Stomach (tissue), 8 donors: ENCODE measurements at regions not wholly inside any gene's neighbourhood (a gene's known extent, or its start where the extent isn't known, plus 50 kb on each side); places are given as distances from the start of the nearest gene placed in this dataset.

Source experiments
- DNase-seq, 2 donors: peaks; one replicate each; pipeline versions ENCODE4 v3.0.0 to v3.0.0-alpha.2; 2013 to 2019
- H3K27ac ChIP-seq, 5 donors: fragments of 200-600 bp in 4 of 5; sonication (generic) in 4 of 5; one replicate each; pipeline ENCODE4 v1.5.1; 2013 to 2019; ENCODE audit warnings: mild to moderate bottlenecking in 1 of 5, moderate library complexity in 1 of 5
- H3K27me3 ChIP-seq, 3 donors: fragments of 200-600 bp; sonication (generic); one replicate each; pipeline ENCODE4 v1.5.1; 2017 to 2019; ENCODE audit warnings: mixed run types in 1 of 3
- H3K36me3 ChIP-seq, 4 donors: fragments of 200-600 bp; sonication (generic); 1 replicate in 3 of 4; 2 replicates in 1 of 4; pipeline ENCODE4 v1.5.1; 2016 to 2019
- H3K4me1 ChIP-seq, 4 donors: fragments of 200-600 bp; sonication (generic); one replicate each; pipeline ENCODE4 v1.5.1; 2016 to 2019
- H3K4me3 ChIP-seq, 4 donors: fragments of 200-600 bp; sonication (generic) in 3 of 4; one replicate each; pipeline ENCODE4 v1.5.1; 2016 to 2019; ENCODE audit warnings: mild to moderate bottlenecking in 1 of 4
- H3K9me3 ChIP-seq, 4 donors: fragments of 200-600 bp; sonication (generic); one replicate each; pipeline ENCODE4 v1.5.1; 2016 to 2019
- CTCF ChIP-seq, 7 experiments: fragments of 450-650 bp in 4 of 7; fragments of 200-600 bp in 3 of 7; sonication (generic) in 3 of 7; IDR thresholded peaks; one replicate each; pipeline ENCODE4 v1.5.1; 2016 to 2019; ENCODE audit warnings: antibody characterized with exemption in 7 of 7, control low read depth in 2 of 7, mild to moderate bottlenecking in 1 of 7
- EP300 ChIP-seq: sonication (generic); formaldehyde crosslinking; IDR thresholded peaks from one replicate; pipeline ENCODE4 v1.6.1; 2017; ENCODE audit warnings: antibody characterized with exemption
- POLR2A ChIP-seq, 4 donors: fragments of 450-650 bp; IDR thresholded peaks; one replicate each; pipeline ENCODE4 v1.6.1; 2016; ENCODE audit warnings: antibody characterized with exemption in 4 of 4, control low read depth in 2 of 4, mild to moderate bottlenecking in 1 of 4, moderate library complexity in 1 of 4
- POLR2AphosphoS5 ChIP-seq, 3 donors: sonication (generic); formaldehyde crosslinking; IDR thresholded peaks; one replicate each; pipeline ENCODE4 v1.6.1; 2016; ENCODE audit warnings: antibody characterized with exemption in 3 of 3
- WGBS, 5 donors: extraction: QIAGEN DNeasy Blood & Tissue Kit in 3 of 5; methylation state at CpG; one replicate each; pipeline versions ENCODE4 v1.1.5 to v1.1.7; 2013 to 2018; 5-methylcytosine and 5-hydroxymethylcytosine counted together
- intact Hi-C: fragments of 100-400 bp; cut with DNase I; formaldehyde crosslinking; loops from one replicate; pipeline ENCODE4 v1.15.1; 2023; ENCODE audit warnings: low total_unique reads
- donor health status: healthy with polysubstance abuse.
- donor health status: Bipolar disorder and iron deficiency.
- donor health status: healthy.

DNA sequence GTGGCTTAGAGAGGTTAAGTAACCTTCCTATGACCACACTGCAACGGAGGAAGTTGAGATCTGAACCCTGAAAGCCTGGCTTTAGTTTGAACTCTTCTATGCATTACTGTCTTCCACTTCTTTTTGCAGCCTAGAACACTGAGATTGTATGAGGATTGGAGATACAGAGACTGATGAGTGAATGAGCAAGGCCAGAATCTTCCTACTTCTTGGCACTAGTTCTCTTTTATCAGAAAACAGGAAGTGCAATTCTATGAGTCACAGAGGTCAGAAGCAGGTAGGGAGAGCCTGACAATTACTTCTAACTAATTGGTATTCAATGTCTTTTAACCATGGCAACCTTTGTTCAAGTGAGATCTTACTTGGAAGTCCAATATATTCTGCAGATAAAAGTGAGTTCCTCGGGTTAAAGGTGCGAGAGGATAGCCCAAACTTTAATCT, 219.0 kb downstream of the SHQ1 start:
- intact Hi-C loops, result no loop called here
- no peaks in the 10 kb centered on the region for H3K27me3 ChIP-seq
- 63 to 74% (median 72%) methylated on average over 3 of the region's 3 CpGs for WGBS, 5 donors
- H3K36me3 ChIP-seq, result no peaks in the 10 kb centered on the region
- DNase-seq, result peak in 1 of 2 donors; percentile 50
- peaks cover 0 to 10% (median 0%) of the 10 kb centered on the region in 4 donors for H3K4me1 ChIP-seq
- no peak for TF ChIP-seq POLR2A (IDR thresholded peaks at IDR 0.05)
- TF ChIP-seq POLR2AphosphoS5 (IDR thresholded peaks at IDR 0.05), result no peak
- no peak for TF ChIP-seq CTCF (IDR thresholded peaks at IDR 0.05)
- TF ChIP-seq EP300, result no peak
- no peak overlapping the region for H3K27ac ChIP-seq
- no peaks in the 10 kb centered on the region for H3K9me3 ChIP-seq
- H3K4me3 ChIP-seq, result no peak overlapping the region

DNA sequence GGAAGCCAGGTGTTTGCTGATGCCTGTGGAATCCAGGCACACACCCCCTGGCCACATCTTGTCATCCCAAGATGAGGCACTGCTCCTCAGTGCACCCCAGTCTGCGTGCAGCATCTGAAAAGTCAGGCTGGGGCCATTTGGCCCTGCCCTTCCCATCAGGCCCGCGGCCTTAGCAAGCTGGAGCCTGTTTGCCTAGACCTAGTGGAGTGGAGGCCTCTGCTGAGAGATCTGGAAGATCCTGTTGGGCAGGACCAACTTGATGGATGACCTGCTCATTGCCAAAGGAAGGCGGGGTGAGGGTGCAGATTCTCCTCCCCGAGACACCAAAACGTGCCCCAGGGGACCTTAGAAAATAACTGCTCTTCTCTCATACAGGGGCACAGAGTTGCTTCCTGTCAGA, 220.2 kb downstream of the SHQ1 start:
- Histone ChIP-seq H3K36me3 (no peaks in the 10 kb centered on the region), H3K27me3 (no peaks in the 10 kb centered on the region), H3K4me1 (peaks cover 0 to 10% (median 0%) of the 10 kb centered on the region in 4 donors), H3K9me3 (no peaks in the 10 kb centered on the region), H3K27ac (no peak overlapping the region), H3K4me3 (no peak overlapping the region)
- DNase-seq, result peak in 1 of 2 donors; percentile 69
- 49 to 81% (median 55%) methylated on average over 6 of the region's 6 CpGs for WGBS, 5 donors
- intact Hi-C loops, result no loop called here
- TF ChIP-seq CTCF (IDR thresholded peaks at IDR 0.05) (no peak), POLR2AphosphoS5 (IDR thresholded peaks at IDR 0.05) (no peak), POLR2A (IDR thresholded peaks at IDR 0.05) (no peak), EP300 (no peak)

DNA sequence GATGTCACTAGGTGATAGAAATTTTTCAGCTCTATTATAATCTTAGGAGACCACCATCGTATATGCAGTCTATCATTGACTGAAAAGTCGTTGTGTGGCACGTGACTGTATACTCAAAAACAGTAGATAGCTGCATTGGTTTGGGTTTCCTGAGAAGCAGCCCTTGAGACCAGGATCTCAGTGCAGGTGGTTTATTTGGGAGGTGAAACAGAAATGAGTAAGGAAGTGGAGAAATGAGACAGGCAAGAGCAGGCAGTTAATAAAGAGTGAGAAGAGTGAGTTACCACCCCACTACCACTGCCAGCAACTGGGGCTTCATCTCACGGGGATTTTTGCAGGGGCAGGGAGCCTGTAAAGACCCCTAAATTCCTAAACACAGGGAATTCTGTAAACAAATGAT, 221.0 kb downstream of the SHQ1 start:
- Histone ChIP-seq H3K9me3 (no peaks in the 10 kb centered on the region), H3K27ac (no peak overlapping the region), H3K27me3 (no peaks in the 10 kb centered on the region), H3K4me3 (no peak overlapping the region), H3K36me3 (no peaks in the 10 kb centered on the region), H3K4me1 (peaks cover 0 to 10% (median 0%) of the 10 kb centered on the region in 4 donors)
- TF ChIP-seq EP300, result no peak
- no peak for TF ChIP-seq CTCF (IDR thresholded peaks at IDR 0.05)
- no peak for TF ChIP-seq POLR2AphosphoS5 (IDR thresholded peaks at IDR 0.05)
- TF ChIP-seq POLR2A (IDR thresholded peaks at IDR 0.05), result no peak
- intact Hi-C loops, result no loop called here
- DNase-seq, result no peak
- WGBS, 5 donors, result 77 to 86% (median 84%) methylated on average over 4 of the region's 4 CpGs

GRCh38 chr3:72625602-72626337, 222.5 kb downstream of the SHQ1 start:
- Histone ChIP-seq H3K27ac (no peak overlapping the region), H3K36me3 (no peaks in the 10 kb centered on the region), H3K9me3 (no peaks in the 10 kb centered on the region), H3K4me1 (peaks cover 0 to 10% (median 0%) of the 10 kb centered on the region in 4 donors), H3K27me3 (no peaks in the 10 kb centered on the region), H3K4me3 (no peak overlapping the region)
- DNase-seq, result no peak
- intact Hi-C loops, result no loop called here
- 70 to 86% (median 79%) methylated on average over 14 of the region's 14 CpGs for WGBS, 5 donors
- TF ChIP-seq EP300 (no peak), POLR2AphosphoS5 (IDR thresholded peaks at IDR 0.05) (no peak), POLR2A (IDR thresholded peaks at IDR 0.05) (no peak), CTCF (IDR thresholded peaks at IDR 0.05) (no peak)
